Pons (tissue), 1 donor: ENCODE measurements at regions not wholly inside any gene's neighbourhood (a gene's known extent, or its start where the extent isn't known, plus 50 kb on each side); places are given as distances from the start of the nearest gene placed in this dataset.

Source experiments
- DNase-seq: peaks from one replicate; pipeline ENCODE4 v3.0.0-alpha.2; 2016; ENCODE audit warnings: low spot score

GRCh38 chr13:99055281-99055680 is 77.4 kb upstream of the DOCK9 start:
- DNase-seq: no peak

GRCh38 chr13:99055735-99056134 is 77.9 kb upstream of the DOCK9 start:
- peak; percentile 12 for DNase-seq

- no peak for DNase-seq
Measured at GRCh38 chr13:99056381-99057014, 78.6 kb upstream of the DOCK9 start.

GRCh38 chr13:99057310-99057975 is 79.6 kb upstream of the DOCK9 start:
- DNase-seq: no peak

GRCh38 chr13:99058527-99059495 is 80.9 kb upstream of the DOCK9 start:
- DNase-seq: no peak

GRCh38 chr13:99059498-99060075 is 81.7 kb upstream of the DOCK9 start:
- DNase-seq: no peak

GRCh38 chr13:99061411-99061810 is 83.5 kb upstream of the DOCK9 start:
- DNase-seq: no peak

GRCh38 chr13:99062593-99062992 is 84.7 kb upstream of the DOCK9 start:
- DNase-seq: no peak

GRCh38 chr13:99063178-99063577 is 85.3 kb upstream of the DOCK9 start:
- no peak for DNase-seq

- DNase-seq: no peak
Measured at GRCh38 chr13:99063952-99064351, 86.1 kb upstream of the DOCK9 start.

GRCh38 chr13:99064624-99065234 is 86.9 kb upstream of the DOCK9 start:
- DNase-seq: no peak

GRCh38 chr13:99065235-99066015 is 87.6 kb upstream of the DOCK9 start:
- no peak for DNase-seq

- no peak for DNase-seq
Measured at GRCh38 chr13:99066219-99066618, 88.4 kb upstream of the DOCK9 start.

- DNase-seq: no peak
Measured at GRCh38 chr13:99067159-99067985, 89.5 kb upstream of the DOCK9 start.

- no peak for DNase-seq
Measured at GRCh38 chr13:99071211-99071610, 93.3 kb upstream of the DOCK9 start.

GRCh38 chr13:99071666-99072065 is 93.8 kb upstream of the DOCK9 start:
- DNase-seq: no peak

- DNase-seq: no peak
Measured at GRCh38 chr13:99072356-99072755, 94.5 kb upstream of the DOCK9 start.

- no peak for DNase-seq
Measured at GRCh38 chr13:99072941-99073340, 95.1 kb upstream of the DOCK9 start.

- no peak for DNase-seq
Measured at GRCh38 chr13:99074693-99075092, 96.8 kb upstream of the DOCK9 start.
